NCI-H187 (cell line): ENCODE measurements at regions not wholly inside any gene's neighbourhood (a gene's known extent, or its start where the extent isn't known, plus 50 kb on each side); places are given as distances from the start of the nearest gene placed in this dataset.

ENCODE experiments used
- DNase-seq, 2 experiments: peaks; one replicate each; lab custom pipeline; 2025; lab: John Stamatoyannopoulos, UW

GRCh38 chr16:64823481-64824075 lies 298.3 kb downstream of the CDH11 start:
- no peak for DNase-seq

DNA sequence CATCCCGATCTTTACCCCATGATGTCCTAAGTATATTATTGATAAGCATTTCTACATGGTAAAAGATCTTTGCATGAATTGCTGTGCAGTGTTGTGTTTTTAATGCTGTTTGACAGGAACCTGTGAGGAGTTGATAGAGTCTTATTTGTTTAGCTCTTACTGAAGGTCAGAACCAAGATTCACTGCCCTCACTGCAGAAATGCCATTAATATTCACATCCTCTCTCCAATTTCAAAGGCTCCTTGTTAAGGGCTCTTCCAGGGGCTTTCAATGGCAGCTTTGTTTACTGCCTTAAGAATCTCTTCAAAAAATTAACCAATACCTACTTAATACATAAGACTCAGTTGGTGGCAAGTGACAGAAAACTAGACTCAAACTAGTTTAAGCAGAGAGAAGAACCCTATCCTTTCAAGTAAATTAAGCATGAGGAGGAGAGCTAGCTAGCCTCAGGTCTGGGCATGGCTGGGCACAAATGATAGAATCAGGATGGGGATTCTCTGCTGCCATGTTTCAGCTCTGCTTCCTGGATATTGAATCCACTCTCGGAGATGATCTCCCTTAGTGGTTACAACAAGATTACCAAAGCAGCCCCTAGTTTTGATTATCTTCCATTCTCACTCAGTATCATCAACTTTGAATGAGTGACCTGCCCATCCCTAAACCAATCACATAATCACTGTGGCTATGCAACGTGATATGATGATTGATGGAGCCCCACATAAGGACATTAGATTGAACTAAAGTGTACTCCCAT lies 311.8 kb downstream of the CDH11 start:
- DNase-seq, result no peak

DNA sequence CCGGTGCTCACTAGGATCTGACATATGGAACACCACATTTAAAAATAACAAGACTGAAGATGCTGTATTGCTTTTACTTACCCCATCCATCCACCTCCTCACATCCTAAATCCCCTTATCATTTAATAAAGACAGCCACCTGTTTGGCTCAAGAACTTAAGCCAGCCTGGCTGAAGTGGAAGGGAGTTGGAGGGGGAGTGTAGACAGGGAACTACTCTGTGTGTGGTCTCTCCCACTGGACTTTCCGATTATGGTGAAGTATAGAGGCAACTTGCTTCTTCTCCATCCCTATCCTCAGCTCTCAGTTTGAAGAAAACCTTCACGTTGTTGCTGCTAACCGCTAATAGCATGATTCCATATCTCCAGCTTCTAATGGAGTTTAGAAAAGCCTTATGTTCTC lies 313.4 kb downstream of the CDH11 start:
- no peak for DNase-seq

DNA sequence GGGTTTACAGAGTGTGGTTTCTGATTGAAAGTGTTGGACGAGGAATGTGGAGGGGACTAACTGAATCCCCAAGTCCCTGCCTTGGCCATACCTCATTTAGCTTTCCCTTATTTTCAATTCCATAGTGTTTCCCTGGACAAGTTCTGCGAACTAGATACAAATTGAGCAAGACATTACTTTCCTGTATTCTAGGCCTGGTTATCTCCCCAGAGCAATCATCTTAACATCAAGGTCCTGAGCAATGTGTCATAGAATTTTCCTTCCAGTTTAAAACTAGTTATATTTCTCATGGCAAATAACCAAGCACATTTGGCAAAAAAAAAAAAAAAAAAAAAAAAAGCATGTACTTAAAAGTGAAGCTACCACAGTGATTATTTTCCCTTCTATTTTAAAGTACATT lies 330.1 kb downstream of the CDH11 start:
- no peak for DNase-seq

- no peak for DNase-seq
Measured at GRCh38 chr16:64784635-64785034, 337.2 kb downstream of the CDH11 start.

GRCh38 chr16:64782484-64782883 lies 339.4 kb downstream of the CDH11 start:
- no peak for DNase-seq

GRCh38 chr16:64780445-64780844 lies 341.4 kb downstream of the CDH11 start:
- no peak for DNase-seq

DNA sequence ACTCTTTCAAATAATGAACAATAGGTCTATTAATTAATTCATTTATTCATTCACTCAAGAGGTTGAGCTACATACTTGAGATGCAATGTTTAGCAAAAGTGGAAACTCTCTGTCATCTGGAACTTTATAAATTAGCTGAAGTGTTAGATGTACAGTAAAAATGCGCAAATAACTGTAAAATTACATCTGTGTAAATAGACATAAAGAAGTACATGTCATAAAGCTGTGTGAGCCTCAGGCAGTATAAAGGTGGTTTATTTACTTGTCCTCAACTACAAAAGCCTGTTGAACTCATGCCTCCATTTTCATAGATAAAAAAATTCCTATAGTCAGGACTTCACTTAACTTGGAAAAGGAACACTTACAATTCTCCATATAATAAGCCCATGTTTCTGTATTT lies 343.1 kb downstream of the CDH11 start:
- DNase-seq, result no peak

DNA sequence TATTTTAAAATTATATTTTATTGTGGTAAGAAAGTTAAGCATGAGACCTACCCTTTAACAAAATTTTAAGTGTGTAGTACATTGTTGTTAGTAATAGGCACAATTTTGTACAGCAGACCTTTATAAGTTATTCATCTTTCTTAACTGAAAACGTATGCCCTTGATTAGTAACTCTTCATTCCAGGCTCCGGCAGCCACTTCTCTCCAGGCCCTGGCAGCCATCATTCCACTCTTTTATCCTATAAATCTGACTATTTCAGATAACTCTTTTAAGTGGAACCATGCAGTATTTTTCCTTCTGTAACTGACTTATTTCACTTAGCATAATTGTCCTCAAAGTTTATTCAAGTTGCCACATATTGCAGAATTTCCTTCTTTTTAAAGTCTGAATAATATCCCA lies 348.2 kb downstream of the CDH11 start:
- DNase-seq, result no peak

DNA sequence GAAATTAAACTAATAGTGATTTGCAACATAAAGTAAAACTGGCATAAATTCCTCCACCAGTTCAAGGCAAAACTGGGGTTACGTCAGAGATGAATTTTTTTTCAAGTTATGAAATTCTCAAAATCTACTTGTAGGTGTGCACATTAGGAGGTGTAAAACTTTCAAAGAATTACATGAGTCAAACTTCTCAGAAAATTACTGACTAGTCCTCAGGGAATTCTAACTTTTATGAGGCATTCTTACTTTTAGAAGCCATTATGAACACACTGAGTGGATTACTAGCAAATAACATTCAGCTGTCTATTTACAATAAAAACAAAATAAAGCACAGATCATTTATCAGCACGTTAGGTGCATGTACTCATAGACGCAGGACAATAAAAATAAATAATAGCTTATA lies 348.7 kb downstream of the CDH11 start:
- no peak for DNase-seq

DNA sequence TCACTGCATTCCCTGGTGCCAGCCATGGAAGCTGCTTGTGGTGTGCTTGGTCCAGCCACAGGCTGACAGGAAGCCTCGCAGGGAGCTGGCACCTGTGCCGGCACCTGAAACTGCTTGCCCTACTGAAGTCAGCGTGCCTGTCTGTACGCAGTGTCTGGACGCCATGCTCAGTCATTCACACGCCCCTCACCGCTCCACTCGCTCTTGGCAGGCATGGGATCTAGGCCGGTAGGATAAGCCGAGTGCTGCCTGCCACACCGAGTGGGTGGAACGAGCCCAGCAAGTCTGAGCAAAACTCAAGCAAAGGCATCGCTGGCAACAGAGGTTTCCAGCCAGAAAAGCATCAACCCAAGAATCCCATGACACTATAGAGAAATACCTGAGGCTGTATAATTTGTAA lies 350.6 kb downstream of the CDH11 start:
- DNase-seq, result no peak

DNA sequence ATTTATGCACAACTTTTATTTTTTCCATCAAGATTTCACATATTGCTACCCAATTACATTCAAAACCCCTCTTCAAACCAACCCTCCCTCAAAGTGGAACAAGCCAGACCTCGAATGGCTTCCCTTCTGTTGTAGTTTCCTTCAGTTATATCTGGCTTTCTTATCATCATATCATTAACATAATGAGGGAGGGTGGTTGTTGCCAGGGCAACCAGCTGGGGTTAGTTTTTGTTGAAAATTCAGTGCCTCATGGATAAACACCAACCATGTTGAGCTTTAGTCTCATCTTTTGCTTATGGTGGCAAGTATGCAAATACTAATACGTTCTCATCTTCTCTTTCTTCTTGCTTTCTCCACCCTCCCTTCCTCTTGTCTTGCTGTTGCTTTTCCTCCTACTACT lies 359.7 kb downstream of the CDH11 start:
- no peak for DNase-seq

DNA sequence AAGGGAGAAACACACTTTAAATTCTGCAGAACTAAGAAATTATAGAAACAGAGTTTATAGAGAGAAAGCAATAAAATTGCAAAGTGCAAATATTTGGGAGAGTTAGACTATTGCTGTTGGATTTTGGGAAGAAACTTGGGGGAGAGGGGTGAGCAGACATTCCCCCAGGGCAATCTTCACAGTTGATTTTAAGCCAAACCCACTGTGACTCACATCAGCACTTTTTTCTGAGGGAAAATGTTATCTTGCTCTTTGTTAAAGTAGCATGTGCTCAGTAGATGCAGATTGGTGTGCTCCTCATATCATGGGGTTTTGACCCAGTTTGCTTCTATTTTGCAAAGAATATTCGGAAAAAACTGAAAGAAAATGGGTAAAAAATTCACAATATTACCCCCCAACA lies 367.6 kb downstream of the CDH11 start:
- no peak for DNase-seq

DNA sequence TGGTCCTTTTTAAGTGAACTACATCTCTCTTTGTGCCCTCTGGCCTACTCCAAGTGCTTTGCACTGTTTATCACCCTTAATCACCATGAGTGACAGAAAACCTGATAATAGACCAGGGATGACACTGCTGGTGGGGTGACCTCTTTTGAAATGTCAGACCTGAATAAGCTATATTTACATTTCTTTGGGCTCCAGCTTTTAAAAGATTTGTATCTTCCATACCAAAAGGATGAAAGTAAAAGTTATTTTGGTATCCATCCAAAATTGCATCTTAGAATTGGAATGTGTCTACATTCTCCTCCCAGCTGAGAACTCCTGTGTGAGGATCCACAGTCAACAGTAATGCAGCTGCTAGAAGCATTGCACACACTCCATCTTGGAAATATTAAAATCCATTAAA lies 370.0 kb downstream of the CDH11 start:
- no peak for DNase-seq

DNA sequence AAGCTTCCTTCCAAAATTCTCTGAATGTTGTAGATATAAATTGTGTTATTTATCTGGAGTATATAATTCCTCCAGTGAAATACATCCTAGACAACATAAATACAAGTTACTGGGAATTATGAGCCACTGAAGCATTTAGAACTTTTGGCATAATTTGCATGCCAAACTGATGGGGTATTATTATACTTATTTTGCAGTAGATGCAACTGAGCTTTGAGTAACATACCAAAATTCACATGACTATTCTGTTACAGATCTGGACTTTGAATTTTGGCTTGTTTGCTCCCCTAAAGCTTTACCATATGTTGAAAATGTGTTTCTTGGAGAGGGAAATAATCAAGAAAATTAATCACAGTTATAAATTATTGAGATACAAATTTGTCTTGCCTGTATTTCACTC lies 372.5 kb downstream of the CDH11 start:
- no peak for DNase-seq

DNA sequence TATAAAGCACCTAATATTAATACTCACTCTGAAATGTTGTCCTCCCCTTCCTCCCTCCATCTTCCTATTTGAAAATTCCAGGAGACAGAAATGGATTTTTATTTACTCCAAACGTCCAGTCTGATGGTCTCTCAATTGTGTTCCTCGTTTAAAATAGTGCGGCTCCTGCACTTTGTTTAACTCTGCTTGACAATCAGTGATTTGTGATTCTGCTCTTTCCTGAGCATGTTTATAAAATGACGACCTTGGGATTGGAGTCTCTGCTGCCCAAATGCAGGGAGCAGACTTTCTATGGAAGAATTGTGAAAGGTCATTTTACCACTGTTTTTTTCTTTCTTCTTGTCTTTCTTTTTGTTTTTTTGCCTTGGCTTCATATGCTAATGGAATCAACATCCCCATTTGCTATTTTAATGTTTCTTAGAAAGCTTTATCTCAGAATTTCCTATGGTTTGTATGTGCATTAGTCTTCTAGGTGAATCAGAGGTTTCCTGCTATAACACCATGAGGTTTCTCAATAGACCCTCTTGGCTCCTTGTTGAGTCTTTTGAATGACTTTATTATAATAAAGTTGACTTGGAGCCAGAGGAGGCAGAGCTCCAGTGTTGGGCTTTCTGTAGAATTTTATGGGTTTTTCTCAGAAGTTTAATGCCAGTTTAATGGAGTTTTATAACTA lies 376.5 kb downstream of the CDH11 start:
- no peak for DNase-seq

GRCh38 chr16:64742455-64743223 lies 379.2 kb downstream of the CDH11 start:
- DNase-seq, result no peak

GRCh38 chr16:64740261-64740660 lies 381.6 kb downstream of the CDH11 start:
- DNase-seq, result no peak

DNA sequence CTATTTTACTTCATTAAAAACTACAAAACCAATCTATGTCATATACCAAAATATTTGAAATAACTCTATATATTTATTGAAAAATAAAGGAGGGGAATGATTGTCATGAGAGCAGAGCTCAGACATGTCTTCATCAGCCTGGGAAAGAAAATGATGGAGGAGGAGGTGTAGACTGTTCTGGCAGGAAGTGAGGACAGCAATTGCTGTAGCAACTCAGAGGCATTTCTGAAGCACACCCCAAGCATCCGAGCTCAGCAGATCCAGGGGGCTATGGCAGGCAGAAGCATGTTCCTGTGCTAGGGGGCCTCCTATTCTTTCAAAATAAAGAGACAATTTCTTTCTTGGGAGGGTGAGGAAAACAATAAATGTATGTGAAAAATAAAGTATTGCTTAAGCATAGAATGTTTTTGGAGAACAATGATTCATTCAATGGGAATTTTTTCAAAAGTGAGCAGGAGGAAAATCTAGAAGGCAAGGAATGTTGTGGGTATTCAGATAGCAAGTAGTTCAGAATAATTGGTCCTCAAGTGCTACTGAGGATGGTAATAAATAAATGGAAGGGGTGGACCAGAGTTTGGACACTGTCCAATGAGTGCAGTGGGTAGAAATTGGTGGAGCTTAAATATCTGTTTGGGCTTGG lies 383.4 kb downstream of the CDH11 start:
- no peak for DNase-seq

DNA sequence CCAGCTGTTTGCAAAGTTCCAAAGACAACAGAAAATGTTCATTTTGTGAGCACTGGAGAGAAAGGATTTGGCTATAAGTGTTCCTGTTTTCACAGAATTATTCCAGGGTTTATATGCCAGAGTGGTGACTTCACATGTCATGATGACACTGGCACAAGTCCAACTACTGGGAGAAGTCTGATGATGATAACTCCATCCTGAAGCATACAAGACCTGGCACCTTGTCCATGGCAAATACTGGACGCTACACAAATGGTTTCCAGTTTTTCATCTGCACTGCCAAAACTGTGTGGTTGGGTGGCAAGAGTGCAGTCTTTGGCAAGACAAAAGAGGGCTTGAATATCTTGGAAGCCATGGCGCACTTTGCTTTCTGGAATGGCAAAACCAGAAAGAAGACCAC lies 385.0 kb downstream of the CDH11 start:
- DNase-seq, result no peak

DNA sequence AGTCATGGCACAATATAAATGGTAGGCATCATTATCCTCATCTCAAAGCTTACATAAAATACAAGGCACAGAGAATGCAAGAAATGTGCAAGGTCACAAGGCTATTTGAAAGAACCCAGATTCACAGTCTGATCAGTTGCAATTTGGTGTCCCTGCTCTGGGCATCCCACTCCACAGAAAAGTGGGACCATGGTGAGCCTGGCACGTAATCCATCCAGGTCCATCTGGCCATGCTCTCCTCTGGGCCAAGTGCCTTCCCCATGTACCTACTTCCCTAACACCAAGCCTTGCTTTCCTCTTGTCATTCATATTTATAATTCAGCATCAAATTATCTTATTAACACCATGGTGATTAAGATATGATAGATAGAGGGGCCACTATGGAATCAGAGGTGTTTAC lies 390.0 kb downstream of the CDH11 start:
- DNase-seq, result no peak

GRCh38 chr16:64730261-64730660 lies 391.6 kb downstream of the CDH11 start:
- no peak for DNase-seq
